ENCODE measurements at regions not wholly inside any gene's neighbourhood (a gene's known extent, or its start where the extent isn't known, plus 50 kb on each side); places are given as distances from the start of the nearest gene placed in this dataset.
"Not testable (repeated sequence)": the region's sequence is repeated elsewhere in the genome, so short reads cannot be mapped to it uniquely, and the experiment has no call there.

GRCh38 chr10:60531006-60531405 lies 141.3 kb upstream of the ANK3 start:
- no peak overlapping the region for H3K4me3 ChIP-seq (ENCODE audit: low read depth, low read length)
- no peak for TF ChIP-seq CTCF (IDR thresholded peaks at IDR 0.05; ENCODE audit: borderline replicate concordance, insufficient read depth, low read depth, low read length)

GRCh38 chr10:60527676-60528075 lies 138.0 kb upstream of the ANK3 start:
- no peak overlapping the region for H3K4me3 ChIP-seq (ENCODE audit: low read depth, low read length)
- no peak for TF ChIP-seq CTCF (IDR thresholded peaks at IDR 0.05; ENCODE audit: borderline replicate concordance, insufficient read depth, low read depth, low read length)

GRCh38 chr10:60525716-60526585 lies 136.3 kb upstream of the ANK3 start:
- H3K4me3 ChIP-seq (ENCODE audit: low read depth, low read length): no peak overlapping the region
- TF ChIP-seq CTCF (IDR thresholded peaks at IDR 0.05; ENCODE audit: borderline replicate concordance, insufficient read depth, low read depth, low read length): no peak

DNA sequence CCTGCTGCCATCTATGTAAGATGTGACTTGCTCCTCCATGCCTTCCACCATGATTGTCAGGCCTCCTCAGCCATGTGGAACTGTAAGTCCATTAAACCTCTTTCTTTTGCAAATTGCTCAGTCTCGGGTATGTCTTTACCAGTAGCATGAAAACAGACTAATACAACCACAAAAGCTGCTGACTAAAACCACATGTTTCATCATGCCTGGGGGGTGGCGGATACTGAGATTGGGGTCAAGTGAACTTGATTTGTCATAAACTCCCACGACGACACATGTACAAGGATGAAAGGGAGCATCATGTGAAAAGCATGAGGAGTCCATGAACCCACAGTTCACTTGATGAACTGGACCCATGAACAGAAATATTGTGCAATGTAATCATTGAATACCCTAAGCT lies 134.9 kb upstream of the ANK3 start:
- no peak overlapping the region for H3K4me3 ChIP-seq (ENCODE audit: low read depth, low read length)
- no peak for TF ChIP-seq CTCF (IDR thresholded peaks at IDR 0.05; ENCODE audit: borderline replicate concordance, insufficient read depth, low read depth, low read length)

DNA sequence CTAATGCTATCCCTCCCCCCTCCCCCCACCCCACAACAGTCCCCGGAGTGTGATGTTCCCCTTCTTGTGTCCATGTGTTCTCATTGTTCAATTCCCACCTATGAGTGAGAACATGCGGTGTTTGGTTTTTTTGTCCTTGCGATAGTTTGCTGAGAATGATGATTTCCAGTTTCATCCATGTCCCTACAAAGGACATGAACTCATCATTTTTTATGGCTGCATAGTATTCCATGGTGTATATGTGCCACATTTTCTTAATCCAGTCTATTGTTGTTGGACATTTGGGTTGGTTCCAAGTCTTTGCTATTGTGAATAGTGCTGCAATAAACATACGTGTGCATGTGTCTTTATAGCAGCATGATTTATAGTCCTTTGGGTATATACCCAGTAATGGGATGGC lies 133.7 kb upstream of the ANK3 start:
- H3K4me3 ChIP-seq (ENCODE audit: low read depth, low read length): not testable (repeated sequence)

DNA sequence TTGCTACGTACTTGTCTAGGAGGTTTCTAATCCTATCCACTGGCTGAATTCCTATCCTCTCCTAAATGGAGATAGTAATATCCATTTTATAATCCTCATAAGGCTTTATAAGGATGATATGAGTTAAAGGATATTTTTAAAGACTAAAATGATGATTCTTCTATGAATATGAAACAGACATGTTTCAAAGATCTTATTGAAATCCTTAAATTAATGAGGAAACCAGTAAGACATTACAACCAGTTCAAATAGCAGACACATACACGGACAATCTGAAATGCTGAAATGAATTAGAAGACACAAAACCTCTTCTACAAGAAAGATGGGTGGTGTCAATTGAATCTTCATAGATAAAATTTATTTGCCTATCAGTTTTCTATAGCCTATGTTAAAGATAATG lies 132.9 kb upstream of the ANK3 start:
- no peak for TF ChIP-seq CTCF (IDR thresholded peaks at IDR 0.05; ENCODE audit: borderline replicate concordance, insufficient read depth, low read depth, low read length)
- no peak overlapping the region for H3K4me3 ChIP-seq (ENCODE audit: low read depth, low read length)

DNA sequence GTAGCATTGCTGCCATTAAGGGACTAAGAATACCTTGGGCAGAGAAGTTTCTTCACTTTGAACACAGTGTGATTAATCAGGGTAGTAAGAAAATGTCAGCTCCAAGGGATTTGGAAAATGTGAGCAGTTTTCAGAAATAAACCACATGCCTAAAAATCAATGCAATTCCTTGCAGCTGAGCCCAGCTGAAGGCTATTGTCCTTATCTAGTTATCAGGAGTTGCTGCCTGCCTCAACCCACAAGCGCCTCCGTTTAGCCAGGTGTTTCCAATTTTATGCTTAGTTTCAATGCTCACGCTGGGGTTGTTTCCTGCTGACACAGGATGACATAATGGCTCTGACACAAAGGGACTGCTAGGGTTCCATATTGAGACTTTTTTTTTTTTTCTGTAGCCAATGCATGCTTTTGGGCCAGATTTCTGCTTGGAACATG lies 132.3 kb upstream of the ANK3 start:
- H3K4me3 ChIP-seq (ENCODE audit: low read depth, low read length): no peak overlapping the region
- no peak for TF ChIP-seq CTCF (IDR thresholded peaks at IDR 0.05; ENCODE audit: borderline replicate concordance, insufficient read depth, low read depth, low read length)

Measured in GM12875 (cell line).